ENCODE measurements at regions not wholly inside any gene's neighbourhood (a gene's known extent, or its start where the extent isn't known, plus 50 kb on each side); places are given as distances from the start of the nearest gene placed in this dataset.

- Histone ChIP-seq H3K36me3 (replicated peaks in 1 of 2; ENCODE audit: control insufficient read depth in 2 of 2, insufficient read depth in 2 of 2, low read length in 2 of 2) (no peaks in the 10 kb centered on the region), H3K9ac (ENCODE audit: low read depth, low read length, poor library complexity) (no peak overlapping the region)
- WGBS, 2 donors (ENCODE audit: extremely low coverage in 2 of 2, insufficient read length in 2 of 2, insufficient replicate concordance in 1 of 2), result no CpG with 5 or more reads among the region's 7 CpGs
Observed at GRCh38 chr6:169078399-169079145, 175.1 kb downstream of the THBS2 start.

GRCh38 chr6:169075915-169076654 is 177.6 kb downstream of the THBS2 start:
- no peak overlapping the region for H3K27ac ChIP-seq (replicated peaks; ENCODE audit: low read length)
- H2BK120ac ChIP-seq (ENCODE audit: low read depth, low read length), result no peak overlapping the region
- no peak overlapping the region for H2AK5ac ChIP-seq (ENCODE audit: low read depth, low read length)
- peaks cover 0 to 2% of the 10 kb centered on the region in 2 donors for H3K4me1 ChIP-seq (ENCODE audit: control insufficient read depth in 2 of 2, insufficient read depth in 1 of 2, low read depth in 1 of 2, low read length in 2 of 2)
- DNase-seq (ENCODE audit: low spot score), result no peak
- H3K4ac ChIP-seq (ENCODE audit: low read length), result no peak overlapping the region
- no peak overlapping the region for H3K4me2 ChIP-seq (ENCODE audit: insufficient read depth, low read length, poor library complexity, severe bottlenecking)
- H3K36me3 ChIP-seq (replicated peaks in 1 of 2; ENCODE audit: control insufficient read depth in 2 of 2, insufficient read depth in 2 of 2, low read length in 2 of 2), result no peaks in the 10 kb centered on the region
- H2BK5ac ChIP-seq (ENCODE audit: low read length), result no peak overlapping the region
- no peak overlapping the region for H3K14ac ChIP-seq (ENCODE audit: low read length)
- no peak overlapping the region for H3K18ac ChIP-seq (ENCODE audit: low read length)
- no peaks in the 10 kb centered on the region for H3K9me3 ChIP-seq (replicated peaks in 1 of 2; ENCODE audit: control insufficient read depth in 2 of 2, insufficient read depth in 1 of 2, low read depth in 1 of 2, low read length in 2 of 2)
- no peaks in the 10 kb centered on the region for H3K27me3 ChIP-seq (ENCODE audit: control insufficient read depth in 3 of 3, insufficient read depth in 3 of 3, low read depth in 1 of 3, low read length in 3 of 3)
- H3K23ac ChIP-seq (ENCODE audit: low read depth, low read length, poor library complexity), result peak overlapping the region; percentile 3
- whole genome bisulfite sequencing, 2 donors (ENCODE audit: extremely low coverage in 2 of 2, insufficient read length in 2 of 2, insufficient replicate concordance in 1 of 2), result no CpG with 5 or more reads among the region's 9 CpGs
- no peak overlapping the region for H3K9ac ChIP-seq (ENCODE audit: low read depth, low read length, poor library complexity)
- no peak overlapping the region for H4K8ac ChIP-seq (ENCODE audit: low read depth, low read length)
- H2BK12ac ChIP-seq (ENCODE audit: low read length), result no peak overlapping the region
- no peak overlapping the region for H4K91ac ChIP-seq (ENCODE audit: low read depth, low read length, poor library complexity)
- no peaks in the 10 kb centered on the region for H3K79me1 ChIP-seq (ENCODE audit: low read depth, low read length)
- H2BK15ac ChIP-seq (ENCODE audit: low read length), result no peak overlapping the region
- H2AFZ ChIP-seq (ENCODE audit: low read length), result no peak overlapping the region
- H3K4me3 ChIP-seq (ENCODE audit: low read length in 2 of 2), result no peak overlapping the region

More at GRCh38 chr6:169078399-169079145, 175.1 kb downstream of the THBS2 start:
- no peak overlapping the region for H2BK120ac ChIP-seq (ENCODE audit: low read depth, low read length)
- H3K27me3 ChIP-seq (ENCODE audit: control insufficient read depth in 3 of 3, insufficient read depth in 3 of 3, low read depth in 1 of 3, low read length in 3 of 3), result peaks cover 0 to 6% (median 0%) of the 10 kb centered on the region in 3 experiments
- no peak overlapping the region for H3K27ac ChIP-seq (replicated peaks; ENCODE audit: low read length)
- no peak overlapping the region for H3K4me2 ChIP-seq (ENCODE audit: insufficient read depth, low read length, poor library complexity, severe bottlenecking)
- no peak overlapping the region for H2AK5ac ChIP-seq (ENCODE audit: low read depth, low read length)
- H3K9me3 ChIP-seq (replicated peaks in 1 of 2; ENCODE audit: control insufficient read depth in 2 of 2, insufficient read depth in 1 of 2, low read depth in 1 of 2, low read length in 2 of 2), result no peaks in the 10 kb centered on the region
- no peak overlapping the region for H4K8ac ChIP-seq (ENCODE audit: low read depth, low read length)
- H2BK12ac ChIP-seq (ENCODE audit: low read length), result no peak overlapping the region
- DNase-seq (ENCODE audit: low spot score), result no peak
- no peak overlapping the region for H3K18ac ChIP-seq (ENCODE audit: low read length)
- H3K14ac ChIP-seq (ENCODE audit: low read length), result no peak overlapping the region
- H4K91ac ChIP-seq (ENCODE audit: low read depth, low read length, poor library complexity), result no peak overlapping the region
- H3K4me3 ChIP-seq (ENCODE audit: low read length in 2 of 2), result no peak overlapping the region
- peaks cover 0 to 2% of the 10 kb centered on the region in 2 donors for H3K4me1 ChIP-seq (ENCODE audit: control insufficient read depth in 2 of 2, insufficient read depth in 1 of 2, low read depth in 1 of 2, low read length in 2 of 2)
- peaks cover 1% of the 10 kb centered on the region for H3K79me1 ChIP-seq (ENCODE audit: low read depth, low read length)
- H3K4ac ChIP-seq (ENCODE audit: low read length), result no peak overlapping the region
- no peak overlapping the region for H2AFZ ChIP-seq (ENCODE audit: low read length)
- no peak overlapping the region for H2BK15ac ChIP-seq (ENCODE audit: low read length)
- H2BK5ac ChIP-seq (ENCODE audit: low read length), result no peak overlapping the region
- H3K23ac ChIP-seq (ENCODE audit: low read depth, low read length, poor library complexity), result no peak overlapping the region

GRCh38 chr6:169075211-169075914 is 178.3 kb downstream of the THBS2 start:
- H3K9me3 ChIP-seq (replicated peaks in 1 of 2; ENCODE audit: control insufficient read depth in 2 of 2, insufficient read depth in 1 of 2, low read depth in 1 of 2, low read length in 2 of 2), result no peaks in the 10 kb centered on the region
- no peak overlapping the region for H3K9ac ChIP-seq (ENCODE audit: low read depth, low read length, poor library complexity)
- H2BK12ac ChIP-seq (ENCODE audit: low read length), result no peak overlapping the region
- H3K4ac ChIP-seq (ENCODE audit: low read length), result no peak overlapping the region
- no peak overlapping the region for H2AK5ac ChIP-seq (ENCODE audit: low read depth, low read length)
- no CpG with 5 or more reads among the region's 19 CpGs for WGBS, 2 donors (ENCODE audit: extremely low coverage in 2 of 2, insufficient read length in 2 of 2, insufficient replicate concordance in 1 of 2)
- H2BK5ac ChIP-seq (ENCODE audit: low read length), result no peak overlapping the region
- no peak overlapping the region for H2BK120ac ChIP-seq (ENCODE audit: low read depth, low read length)
- H3K14ac ChIP-seq (ENCODE audit: low read length), result no peak overlapping the region
- H2AFZ ChIP-seq (ENCODE audit: low read length), result no peak overlapping the region
- no peaks in the 10 kb centered on the region for H3K36me3 ChIP-seq (replicated peaks in 1 of 2; ENCODE audit: control insufficient read depth in 2 of 2, insufficient read depth in 2 of 2, low read length in 2 of 2)
- no peaks in the 10 kb centered on the region for H3K79me1 ChIP-seq (ENCODE audit: low read depth, low read length)
- no peak overlapping the region for H3K4me3 ChIP-seq (ENCODE audit: low read length in 2 of 2)
- no peak overlapping the region for H3K27ac ChIP-seq (replicated peaks; ENCODE audit: low read length)
- H3K4me2 ChIP-seq (ENCODE audit: insufficient read depth, low read length, poor library complexity, severe bottlenecking), result no peak overlapping the region
- H4K8ac ChIP-seq (ENCODE audit: low read depth, low read length), result no peak overlapping the region
- no peak overlapping the region for H2BK15ac ChIP-seq (ENCODE audit: low read length)
- peaks cover 0 to 2% of the 10 kb centered on the region in 2 donors for H3K4me1 ChIP-seq (ENCODE audit: control insufficient read depth in 2 of 2, insufficient read depth in 1 of 2, low read depth in 1 of 2, low read length in 2 of 2)
- no peak overlapping the region for H3K18ac ChIP-seq (ENCODE audit: low read length)
- H3K27me3 ChIP-seq (ENCODE audit: control insufficient read depth in 3 of 3, insufficient read depth in 3 of 3, low read depth in 1 of 3, low read length in 3 of 3), result no peaks in the 10 kb centered on the region
- H3K23ac ChIP-seq (ENCODE audit: low read depth, low read length, poor library complexity), result no peak overlapping the region
- no peak for DNase-seq (ENCODE audit: low spot score)
- no peak overlapping the region for H4K91ac ChIP-seq (ENCODE audit: low read depth, low read length, poor library complexity)

GRCh38 chr6:169074526-169074925 is 179.1 kb downstream of the THBS2 start:
- no peak overlapping the region for H3K23ac ChIP-seq (ENCODE audit: low read depth, low read length, poor library complexity)
- H3K27ac ChIP-seq (replicated peaks; ENCODE audit: low read length), result no peak overlapping the region
- no peak overlapping the region for H3K4ac ChIP-seq (ENCODE audit: low read length)
- no peaks in the 10 kb centered on the region for H3K36me3 ChIP-seq (replicated peaks in 1 of 2; ENCODE audit: control insufficient read depth in 2 of 2, insufficient read depth in 2 of 2, low read length in 2 of 2)
- no peak overlapping the region for H4K8ac ChIP-seq (ENCODE audit: low read depth, low read length)
- no peak overlapping the region for H2BK120ac ChIP-seq (ENCODE audit: low read depth, low read length)
- no peaks in the 10 kb centered on the region for H3K79me1 ChIP-seq (ENCODE audit: low read depth, low read length)
- H3K4me3 ChIP-seq (ENCODE audit: low read length in 2 of 2), result no peak overlapping the region
- H3K27me3 ChIP-seq (ENCODE audit: control insufficient read depth in 3 of 3, insufficient read depth in 3 of 3, low read depth in 1 of 3, low read length in 3 of 3), result no peaks in the 10 kb centered on the region
- no peak overlapping the region for H2AK5ac ChIP-seq (ENCODE audit: low read depth, low read length)
- no peak overlapping the region for H2AFZ ChIP-seq (ENCODE audit: low read length)
- no peak overlapping the region for H3K4me2 ChIP-seq (ENCODE audit: insufficient read depth, low read length, poor library complexity, severe bottlenecking)
- no peak overlapping the region for H2BK12ac ChIP-seq (ENCODE audit: low read length)
- H2BK5ac ChIP-seq (ENCODE audit: low read length), result no peak overlapping the region
- H2BK15ac ChIP-seq (ENCODE audit: low read length), result no peak overlapping the region
- H4K91ac ChIP-seq (ENCODE audit: low read depth, low read length, poor library complexity), result no peak overlapping the region
- WGBS, 2 donors (ENCODE audit: extremely low coverage in 2 of 2, insufficient read length in 2 of 2, insufficient replicate concordance in 1 of 2), result no CpG with 5 or more reads among the region's 4 CpGs
- no peak overlapping the region for H3K9ac ChIP-seq (ENCODE audit: low read depth, low read length, poor library complexity)
- no peaks in the 10 kb centered on the region for H3K4me1 ChIP-seq (ENCODE audit: control insufficient read depth in 2 of 2, insufficient read depth in 1 of 2, low read depth in 1 of 2, low read length in 2 of 2)
- no peaks in the 10 kb centered on the region for H3K9me3 ChIP-seq (replicated peaks in 1 of 2; ENCODE audit: control insufficient read depth in 2 of 2, insufficient read depth in 1 of 2, low read depth in 1 of 2, low read length in 2 of 2)
- H3K14ac ChIP-seq (ENCODE audit: low read length), result no peak overlapping the region
- no peak for DNase-seq (ENCODE audit: low spot score)
- no peak overlapping the region for H3K18ac ChIP-seq (ENCODE audit: low read length)

All from neuronal stem cell (in vitro differentiated cells).